ENCODE measurements at regions not wholly inside any gene's neighbourhood (a gene's known extent, or its start where the extent isn't known, plus 50 kb on each side); places are given as distances from the start of the nearest gene placed in this dataset.
"Not testable (repeated sequence)": the region's sequence is repeated elsewhere in the genome, so short reads cannot be mapped to it uniquely, and the experiment has no call there.

- TF ChIP-seq CTCF (IDR thresholded peaks at IDR 0.05; ENCODE audit: insufficient read depth, low read length, poor library complexity, severe bottlenecking) (no peak), EZH2phosphoT487 (conservative IDR thresholded peaks at IDR 0.05; ENCODE audit: low read length) (no peak)
- no peak overlapping the region for H3K9ac ChIP-seq (ENCODE audit: low read length)
- no peak overlapping the region for H3K27ac ChIP-seq (ENCODE audit: low read depth, low read length)
Observed at GRCh38 chr12:24630446-24630845, 318.5 kb downstream of the BCAT1 start.

GRCh38 chr12:24625103-24625502, 323.8 kb downstream of the BCAT1 start:
- H3K4me3 ChIP-seq (ENCODE audit: insufficient read depth, low read length, poor library complexity, severe bottlenecking): no peak overlapping the region
- no peaks in the 10 kb centered on the region for H3K9me2 ChIP-seq (replicated peaks; ENCODE audit: insufficient read depth, low read length)
- H3K79me2 ChIP-seq (ENCODE audit: insufficient read depth, low read length): no peaks in the 10 kb centered on the region
- TF ChIP-seq CTCF (IDR thresholded peaks at IDR 0.05; ENCODE audit: insufficient read depth, low read length, poor library complexity, severe bottlenecking): no peak
- no peak for TF ChIP-seq EZH2phosphoT487 (conservative IDR thresholded peaks at IDR 0.05; ENCODE audit: low read length)
- H3K36me3 ChIP-seq (ENCODE audit: low read length): no peaks in the 10 kb centered on the region
- H2AFZ ChIP-seq (ENCODE audit: low read depth, low read length, severe bottlenecking): no peak overlapping the region
- no peaks in the 10 kb centered on the region for H3K27me3 ChIP-seq (ENCODE audit: low read length)
- no peaks in the 10 kb centered on the region for H3F3A ChIP-seq (ENCODE audit: insufficient read depth)
- no peaks in the 10 kb centered on the region for H3K9me3 ChIP-seq (ENCODE audit: insufficient read depth, low read length)
- no peak overlapping the region for H3K4me2 ChIP-seq (ENCODE audit: low read depth, low read length, poor library complexity, severe bottlenecking)
- H4K20me1 ChIP-seq (ENCODE audit: low read depth, low read length): no peaks in the 10 kb centered on the region
- H3K27ac ChIP-seq (ENCODE audit: low read depth, low read length): no peak overlapping the region
- H3K9ac ChIP-seq (ENCODE audit: low read length): no peak overlapping the region

More at GRCh38 chr12:24630446-24630845, 318.5 kb downstream of the BCAT1 start:
- Histone ChIP-seq H3K9me3 (ENCODE audit: insufficient read depth, low read length) (no peaks in the 10 kb centered on the region), H3K4me2 (ENCODE audit: low read depth, low read length, poor library complexity, severe bottlenecking) (no peak overlapping the region), H4K20me1 (ENCODE audit: low read depth, low read length) (no peaks in the 10 kb centered on the region), H3K36me3 (ENCODE audit: low read length) (no peaks in the 10 kb centered on the region), H3K9me2 (replicated peaks; ENCODE audit: insufficient read depth, low read length) (no peaks in the 10 kb centered on the region), H3K79me2 (ENCODE audit: insufficient read depth, low read length) (no peaks in the 10 kb centered on the region), H3K4me3 (ENCODE audit: insufficient read depth, low read length, poor library complexity, severe bottlenecking) (no peak overlapping the region), H2AFZ (ENCODE audit: low read depth, low read length, severe bottlenecking) (no peak overlapping the region), H3K27me3 (ENCODE audit: low read length) (no peaks in the 10 kb centered on the region), H3F3A (ENCODE audit: insufficient read depth) (no peaks in the 10 kb centered on the region)

GRCh38 chr12:24619954-24620353, 328.9 kb downstream of the BCAT1 start:
- not testable (repeated sequence) for H3K36me3 ChIP-seq (ENCODE audit: low read length); H3K4me2 ChIP-seq (ENCODE audit: low read depth, low read length, poor library complexity, severe bottlenecking); H3K4me3 ChIP-seq (ENCODE audit: insufficient read depth, low read length, poor library complexity, severe bottlenecking); H3F3A ChIP-seq (ENCODE audit: insufficient read depth); H2AFZ ChIP-seq (ENCODE audit: low read depth, low read length, severe bottlenecking); H3K9ac ChIP-seq (ENCODE audit: low read length); H4K20me1 ChIP-seq (ENCODE audit: low read depth, low read length); H3K27me3 ChIP-seq (ENCODE audit: low read length); H3K9me2 ChIP-seq (replicated peaks; ENCODE audit: insufficient read depth, low read length); H3K9me3 ChIP-seq (ENCODE audit: insufficient read depth, low read length); H3K27ac ChIP-seq (ENCODE audit: low read depth, low read length); H3K79me2 ChIP-seq (ENCODE audit: insufficient read depth, low read length)

- no peak overlapping the region for H2AFZ ChIP-seq (ENCODE audit: low read depth, low read length, severe bottlenecking)
- H3K4me3 ChIP-seq (ENCODE audit: insufficient read depth, low read length, poor library complexity, severe bottlenecking): no peak overlapping the region
- H3K4me2 ChIP-seq (ENCODE audit: low read depth, low read length, poor library complexity, severe bottlenecking): no peak overlapping the region
- no peaks in the 10 kb centered on the region for H3K79me2 ChIP-seq (ENCODE audit: insufficient read depth, low read length)
- H3K36me3 ChIP-seq (ENCODE audit: low read length): no peaks in the 10 kb centered on the region
- H3K27ac ChIP-seq (ENCODE audit: low read depth, low read length): no peak overlapping the region
- H3K9me2 ChIP-seq (replicated peaks; ENCODE audit: insufficient read depth, low read length): no peaks in the 10 kb centered on the region
- TF ChIP-seq EZH2phosphoT487 (conservative IDR thresholded peaks at IDR 0.05; ENCODE audit: low read length) (no peak), CTCF (IDR thresholded peaks at IDR 0.05; ENCODE audit: insufficient read depth, low read length, poor library complexity, severe bottlenecking) (no peak)
- no peaks in the 10 kb centered on the region for H3K9me3 ChIP-seq (ENCODE audit: insufficient read depth, low read length)
- no peaks in the 10 kb centered on the region for H3F3A ChIP-seq (ENCODE audit: insufficient read depth)
- no peaks in the 10 kb centered on the region for H3K27me3 ChIP-seq (ENCODE audit: low read length)
- H4K20me1 ChIP-seq (ENCODE audit: low read depth, low read length): no peaks in the 10 kb centered on the region
- H3K9ac ChIP-seq (ENCODE audit: low read length): no peak overlapping the region
Observed at GRCh38 chr12:24617471-24617870, 331.4 kb downstream of the BCAT1 start.
